H1 (cell line): ENCODE measurements at regions not wholly inside any gene's neighbourhood (a gene's known extent, or its start where the extent isn't known, plus 50 kb on each side); places are given as distances from the start of the nearest gene placed in this dataset.

Experiments used
- CEBPB ChIP-seq: IDR thresholded peaks from 2 replicates; pipeline ENCODE4 v1.6.1; 2012; ENCODE audit warnings: low read depth, low read length
- ZNF274 ChIP-seq: IDR thresholded peaks from 2 replicates; pipeline ENCODE4 v1.7.0; 2012; ENCODE audit warnings: low read length, borderline replicate concordance; ENCODE audit errors: extremely low read depth

GRCh38 chr2:238518821-238519186, 92.1 kb downstream of the ASB1 start (continued):
- TF ChIP-seq ZNF274 (no peak), CEBPB (no peak)
